GM12878 (cell line): ENCODE measurements at regions not wholly inside any gene's neighbourhood (a gene's known extent, or its start where the extent isn't known, plus 50 kb on each side); places are given as distances from the start of the nearest gene placed in this dataset.

Experiments
- BACH1 ChIP-seq: fragments of 450-650 bp; IDR thresholded peaks from 2 replicates; pipeline ENCODE4 v1.6.1; 2017; ENCODE audit warnings: mild to moderate bottlenecking, borderline replicate concordance
- BCL11A ChIP-seq: IDR thresholded peaks from 2 replicates; pipeline ENCODE4 v1.6.1; 2011; ENCODE audit warnings: low read depth, low read length
- CHD2 ChIP-seq: IDR thresholded peaks from 2 replicates; pipeline ENCODE4 v1.6.1; 2011; ENCODE audit warnings: low read depth, low read length, improper control_type of control experiment, borderline replicate concordance
- KLF5 ChIP-seq: fragments of 450-650 bp; IDR thresholded peaks from 2 replicates; pipeline ENCODE4 v1.6.1; 2014; ENCODE audit warnings: mild to moderate bottlenecking; ENCODE audit not compliant: partially characterized antibody
- MAX ChIP-seq: IDR thresholded peaks from 2 replicates; pipeline ENCODE4 v1.6.1; 2012; ENCODE audit warnings: low read depth, low read length, improper control_type of control experiment
- MTA3 ChIP-seq: IDR thresholded peaks from 2 replicates; pipeline ENCODE4 v1.6.1; 2012; ENCODE audit warnings: low read length, inconsistent platforms, borderline replicate concordance
- NR2C2 ChIP-seq: IDR thresholded peaks from 2 replicates; pipeline ENCODE4 v1.6.1; 2011; ENCODE audit warnings: borderline replicate concordance, low read depth; ENCODE audit not compliant: control insufficient read depth, insufficient read length
- SIN3A ChIP-seq: IDR thresholded peaks from 2 replicates; pipeline ENCODE4 v1.6.1; 2012; ENCODE audit warnings: low read depth, low read length, improper control_type of control experiment
- TARDBP ChIP-seq: IDR thresholded peaks from 2 replicates; pipeline ENCODE4 v1.6.1; 2016; ENCODE audit warnings: borderline replicate concordance
- TF ChIP-seq, protein P1 (sequence below): IDR thresholded peaks from 2 replicates; pipeline ENCODE4 v1.6.1; 2012; ENCODE audit warnings: improper control_type of control experiment, low read depth, low read length; ENCODE audit not compliant: insufficient replicate concordance
- TF ChIP-seq, protein P2 (sequence below): fragments of 450-650 bp; IDR thresholded peaks from 2 replicates; pipeline ENCODE4 v1.6.1; 2017; ENCODE audit warnings: borderline replicate concordance
- TF ChIP-seq, protein P3 (sequence below): fragments of 450-650 bp; formaldehyde crosslinking; IDR thresholded peaks from 2 replicates; pipeline ENCODE4 v1.4.0; 2022; ENCODE audit warnings: mild to moderate bottlenecking, moderate library complexity

GRCh38 chr4:153140294-153140693 is 63.9 kb upstream of the TRIM2 start (continued):
- TF ChIP-seq, protein P1, sequence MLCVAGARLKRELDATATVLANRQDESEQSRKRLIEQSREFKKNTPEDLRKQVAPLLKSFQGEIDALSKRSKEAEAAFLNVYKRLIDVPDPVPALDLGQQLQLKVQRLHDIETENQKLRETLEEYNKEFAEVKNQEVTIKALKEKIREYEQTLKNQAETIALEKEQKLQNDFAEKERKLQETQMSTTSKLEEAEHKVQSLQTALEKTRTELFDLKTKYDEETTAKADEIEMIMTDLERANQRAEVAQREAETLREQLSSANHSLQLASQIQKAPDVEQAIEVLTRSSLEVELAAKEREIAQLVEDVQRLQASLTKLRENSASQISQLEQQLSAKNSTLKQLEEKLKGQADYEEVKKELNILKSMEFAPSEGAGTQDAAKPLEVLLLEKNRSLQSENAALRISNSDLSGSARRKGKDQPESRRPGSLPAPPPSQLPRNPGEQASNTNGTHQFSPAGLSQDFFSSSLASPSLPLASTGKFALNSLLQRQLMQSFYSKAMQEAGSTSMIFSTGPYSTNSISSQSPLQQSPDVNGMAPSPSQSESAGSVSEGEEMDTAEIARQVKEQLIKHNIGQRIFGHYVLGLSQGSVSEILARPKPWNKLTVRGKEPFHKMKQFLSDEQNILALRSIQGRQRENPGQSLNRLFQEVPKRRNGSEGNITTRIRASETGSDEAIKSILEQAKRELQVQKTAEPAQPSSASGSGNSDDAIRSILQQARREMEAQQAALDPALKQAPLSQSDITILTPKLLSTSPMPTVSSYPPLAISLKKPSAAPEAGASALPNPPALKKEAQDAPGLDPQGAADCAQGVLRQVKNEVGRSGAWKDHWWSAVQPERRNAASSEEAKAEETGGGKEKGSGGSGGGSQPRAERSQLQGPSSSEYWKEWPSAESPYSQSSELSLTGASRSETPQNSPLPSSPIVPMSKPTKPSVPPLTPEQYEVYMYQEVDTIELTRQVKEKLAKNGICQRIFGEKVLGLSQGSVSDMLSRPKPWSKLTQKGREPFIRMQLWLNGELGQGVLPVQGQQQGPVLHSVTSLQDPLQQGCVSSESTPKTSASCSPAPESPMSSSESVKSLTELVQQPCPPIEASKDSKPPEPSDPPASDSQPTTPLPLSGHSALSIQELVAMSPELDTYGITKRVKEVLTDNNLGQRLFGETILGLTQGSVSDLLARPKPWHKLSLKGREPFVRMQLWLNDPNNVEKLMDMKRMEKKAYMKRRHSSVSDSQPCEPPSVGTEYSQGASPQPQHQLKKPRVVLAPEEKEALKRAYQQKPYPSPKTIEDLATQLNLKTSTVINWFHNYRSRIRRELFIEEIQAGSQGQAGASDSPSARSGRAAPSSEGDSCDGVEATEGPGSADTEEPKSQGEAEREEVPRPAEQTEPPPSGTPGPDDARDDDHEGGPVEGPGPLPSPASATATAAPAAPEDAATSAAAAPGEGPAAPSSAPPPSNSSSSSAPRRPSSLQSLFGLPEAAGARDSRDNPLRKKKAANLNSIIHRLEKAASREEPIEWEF = no peak
- TF ChIP-seq MAX (no peak), BCL11A (no peak), MTA3 (no peak), BACH1 (no peak), TARDBP (no peak), KLF5 (no peak), CHD2 (no peak), NR2C2 (no peak), SIN3A (no peak)
- TF ChIP-seq, protein P2, sequence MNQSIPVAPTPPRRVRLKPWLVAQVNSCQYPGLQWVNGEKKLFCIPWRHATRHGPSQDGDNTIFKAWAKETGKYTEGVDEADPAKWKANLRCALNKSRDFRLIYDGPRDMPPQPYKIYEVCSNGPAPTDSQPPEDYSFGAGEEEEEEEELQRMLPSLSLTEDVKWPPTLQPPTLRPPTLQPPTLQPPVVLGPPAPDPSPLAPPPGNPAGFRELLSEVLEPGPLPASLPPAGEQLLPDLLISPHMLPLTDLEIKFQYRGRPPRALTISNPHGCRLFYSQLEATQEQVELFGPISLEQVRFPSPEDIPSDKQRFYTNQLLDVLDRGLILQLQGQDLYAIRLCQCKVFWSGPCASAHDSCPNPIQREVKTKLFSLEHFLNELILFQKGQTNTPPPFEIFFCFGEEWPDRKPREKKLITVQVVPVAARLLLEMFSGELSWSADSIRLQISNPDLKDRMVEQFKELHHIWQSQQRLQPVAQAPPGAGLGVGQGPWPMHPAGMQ = no peak
- TF ChIP-seq, protein P3, sequence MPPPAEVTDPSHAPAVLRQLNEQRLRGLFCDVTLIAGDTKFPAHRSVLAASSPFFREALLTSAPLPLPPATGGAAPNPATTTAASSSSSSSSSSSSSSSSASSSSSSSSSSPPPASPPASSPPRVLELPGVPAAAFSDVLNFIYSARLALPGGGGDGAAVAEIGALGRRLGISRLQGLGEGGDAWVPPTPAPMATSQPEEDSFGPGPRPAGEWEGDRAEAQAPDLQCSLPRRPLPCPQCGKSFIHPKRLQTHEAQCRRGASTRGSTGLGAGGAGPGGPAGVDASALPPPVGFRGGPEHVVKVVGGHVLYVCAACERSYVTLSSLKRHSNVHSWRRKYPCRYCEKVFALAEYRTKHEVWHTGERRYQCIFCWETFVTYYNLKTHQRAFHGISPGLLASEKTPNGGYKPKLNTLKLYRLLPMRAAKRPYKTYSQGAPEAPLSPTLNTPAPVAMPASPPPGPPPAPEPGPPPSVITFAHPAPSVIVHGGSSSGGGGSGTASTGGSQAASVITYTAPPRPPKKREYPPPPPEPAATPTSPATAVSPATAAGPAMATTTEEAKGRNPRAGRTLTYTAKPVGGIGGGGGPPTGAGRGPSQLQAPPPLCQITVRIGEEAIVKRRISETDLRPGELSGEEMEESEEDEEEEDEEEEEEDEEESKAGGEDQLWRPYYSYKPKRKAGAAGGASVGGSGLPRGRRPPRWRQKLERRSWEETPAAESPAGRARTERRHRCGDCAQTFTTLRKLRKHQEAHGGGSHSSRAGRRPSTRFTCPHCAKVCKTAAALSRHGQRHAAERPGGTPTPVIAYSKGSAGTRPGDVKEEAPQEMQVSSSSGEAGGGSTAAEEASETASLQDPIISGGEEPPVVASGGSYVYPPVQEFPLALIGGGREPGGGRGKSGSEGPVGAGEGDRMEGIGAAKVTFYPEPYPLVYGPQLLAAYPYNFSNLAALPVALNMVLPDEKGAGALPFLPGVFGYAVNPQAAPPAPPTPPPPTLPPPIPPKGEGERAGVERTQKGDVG (CRISPR knock-in tag) = no peak
